ENCODE measurements at regions not wholly inside any gene's neighbourhood (a gene's known extent, or its start where the extent isn't known, plus 50 kb on each side); places are given as distances from the start of the nearest gene placed in this dataset.
"Not testable (repeated sequence)": the region's sequence is repeated elsewhere in the genome, so short reads cannot be mapped to it uniquely, and the experiment has no call there.

DNA sequence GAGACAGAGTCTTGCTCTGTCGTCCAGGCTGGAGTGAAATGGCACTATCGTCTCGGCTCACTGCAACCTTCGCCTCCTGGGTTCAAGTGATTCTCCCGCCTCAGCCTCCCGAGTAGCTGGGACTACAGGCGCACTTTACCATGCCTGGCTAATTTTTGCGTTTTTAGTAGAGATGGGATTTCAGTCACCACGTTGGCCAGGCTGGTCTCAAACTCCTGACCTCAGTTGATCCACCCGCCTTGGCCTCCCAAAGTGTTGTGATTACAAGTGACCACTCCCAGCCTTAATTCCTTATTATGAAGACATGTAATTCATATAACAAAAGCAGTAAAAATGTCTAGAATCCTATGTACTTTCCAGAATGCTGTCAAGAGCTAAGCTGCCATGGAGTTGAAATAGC, 434.5 kb upstream of the ZNG1F start:
- H3K27me3 ChIP-seq (ENCODE audit: control insufficient read depth in 1 of 2, insufficient read depth in 2 of 2, low read length in 1 of 2); H3K4me1 ChIP-seq (ENCODE audit: control insufficient read depth in 1 of 2, insufficient read depth in 2 of 2, low read length in 2 of 2); ATAC-seq (ENCODE audit: low FRiP score); intact Hi-C loops (cut with DNase I); H3K4me3 ChIP-seq (ENCODE audit: low read length in 2 of 2); DNase-seq; H3K36me3 ChIP-seq (ENCODE audit: control insufficient read depth in 1 of 2, insufficient read depth in 2 of 2, low read length in 1 of 2); H3K27ac ChIP-seq (ENCODE audit: low read depth in 1 of 2, low read length in 2 of 2); H3K9me3 ChIP-seq (ENCODE audit: control insufficient read depth, low read length): not testable (repeated sequence)
- WGBS, 2 donors: 87 to 89% methylated on average over 9 to 10 of the region's 10 CpGs

DNA sequence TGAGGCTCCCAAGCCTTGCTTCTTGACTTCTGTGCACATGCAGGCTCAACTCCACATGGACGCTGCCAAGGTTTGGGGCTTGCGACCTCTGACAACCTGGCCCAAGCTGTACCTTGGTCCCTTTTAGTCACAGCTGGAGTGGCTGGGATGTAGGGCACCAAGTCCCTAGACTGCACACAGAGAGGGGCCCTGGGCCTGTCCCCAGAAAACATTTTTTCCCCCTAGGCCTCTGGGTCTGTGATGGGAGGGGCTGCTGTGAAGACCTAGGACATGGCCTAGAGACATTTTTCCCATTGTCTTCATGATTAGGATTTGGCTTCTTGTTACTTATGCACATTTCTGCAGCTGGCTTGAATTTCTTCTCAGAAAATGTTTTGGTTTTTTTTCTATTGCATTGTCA, 430.1 kb upstream of the ZNG1F start:
- H3K4me1 ChIP-seq (ENCODE audit: control insufficient read depth in 1 of 2, insufficient read depth in 2 of 2, low read length in 2 of 2); DNase-seq; H3K9me3 ChIP-seq (ENCODE audit: control insufficient read depth, low read length); ATAC-seq (ENCODE audit: low FRiP score); intact Hi-C loops (cut with DNase I); H3K4me3 ChIP-seq (ENCODE audit: low read length in 2 of 2); H3K27me3 ChIP-seq (ENCODE audit: control insufficient read depth in 1 of 2, insufficient read depth in 2 of 2, low read length in 1 of 2); H3K27ac ChIP-seq (ENCODE audit: low read depth in 1 of 2, low read length in 2 of 2); H3K36me3 ChIP-seq (ENCODE audit: control insufficient read depth in 1 of 2, insufficient read depth in 2 of 2, low read length in 1 of 2): not testable (repeated sequence)
- 52 to 96% methylated on average over 2 of the region's 2 CpGs for WGBS, 2 donors

DNA sequence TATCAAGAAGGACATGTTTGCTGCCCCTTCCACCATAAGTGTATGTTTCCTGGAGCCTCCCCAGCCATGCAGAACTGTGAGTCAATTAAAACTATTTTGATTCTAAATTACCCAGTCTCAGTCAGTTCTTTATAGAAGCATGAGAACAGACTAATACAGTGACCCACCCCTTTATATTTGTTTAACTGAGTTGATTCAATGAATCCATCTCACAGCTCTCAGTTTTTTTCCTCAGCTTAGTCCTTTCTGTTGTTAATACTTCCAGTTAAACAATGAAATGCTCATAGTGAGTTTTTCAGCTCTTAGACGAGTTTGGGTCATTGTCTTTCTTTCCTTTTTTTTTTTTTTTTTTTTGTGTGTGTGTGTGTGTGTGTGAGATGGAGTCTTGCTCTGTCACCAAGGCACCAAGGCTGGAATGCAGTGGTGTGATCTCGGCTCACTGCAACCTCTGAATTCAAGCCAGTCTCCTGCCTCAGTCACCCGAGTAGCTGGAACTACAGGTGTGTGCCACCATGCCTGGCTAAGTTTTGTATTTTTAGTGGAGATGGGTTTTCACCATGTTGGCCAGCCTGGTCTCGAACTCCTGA, 417.9 kb upstream of the ZNG1F start:
- H3K27me3 ChIP-seq (ENCODE audit: control insufficient read depth in 1 of 2, insufficient read depth in 2 of 2, low read length in 1 of 2); H3K4me1 ChIP-seq (ENCODE audit: control insufficient read depth in 1 of 2, insufficient read depth in 2 of 2, low read length in 2 of 2); intact Hi-C loops (cut with DNase I); H3K9me3 ChIP-seq (ENCODE audit: control insufficient read depth, low read length); H3K27ac ChIP-seq (ENCODE audit: low read depth in 1 of 2, low read length in 2 of 2); DNase-seq; ATAC-seq (ENCODE audit: low FRiP score); H3K4me3 ChIP-seq (ENCODE audit: low read length in 2 of 2); H3K36me3 ChIP-seq (ENCODE audit: control insufficient read depth in 1 of 2, insufficient read depth in 2 of 2, low read length in 1 of 2): not testable (repeated sequence)
- 71 to 92% methylated on average over 1 to 3 of the region's 4 CpGs for WGBS, 2 donors

DNA sequence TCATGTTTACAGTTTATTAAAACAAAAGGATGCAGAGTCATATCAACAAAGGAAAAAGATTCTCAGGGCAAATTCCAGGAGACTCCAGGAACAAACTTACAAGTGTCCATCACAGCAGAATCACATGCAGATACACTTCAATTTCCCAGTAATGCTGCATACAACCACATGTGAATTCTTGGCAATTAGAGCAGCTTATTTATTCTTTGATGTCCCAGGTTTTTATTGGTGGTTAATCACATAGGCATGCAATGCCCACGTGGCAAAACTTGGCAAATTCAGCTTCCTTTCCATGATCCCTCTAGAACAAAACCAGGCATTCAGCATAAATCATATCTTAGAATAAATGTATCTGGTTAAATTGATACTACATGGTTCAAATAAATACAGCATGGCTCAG, 376.5 kb upstream of the ZNG1F start:
- 4 to 26% methylated on average over 1 of the region's 1 CpG for WGBS, 2 donors
- H3K36me3 ChIP-seq (ENCODE audit: control insufficient read depth in 1 of 2, insufficient read depth in 2 of 2, low read length in 1 of 2); DNase-seq; H3K4me3 ChIP-seq (ENCODE audit: low read length in 2 of 2); ATAC-seq (ENCODE audit: low FRiP score); H3K9me3 ChIP-seq (ENCODE audit: control insufficient read depth, low read length); H3K27me3 ChIP-seq (ENCODE audit: control insufficient read depth in 1 of 2, insufficient read depth in 2 of 2, low read length in 1 of 2); intact Hi-C loops (cut with DNase I); H3K27ac ChIP-seq (ENCODE audit: low read depth in 1 of 2, low read length in 2 of 2); H3K4me1 ChIP-seq (ENCODE audit: control insufficient read depth in 1 of 2, insufficient read depth in 2 of 2, low read length in 2 of 2): not testable (repeated sequence)

Data from aorta (tissue), 5 donors.